GM12892 (cell line): ENCODE measurements at regions not wholly inside any gene's neighbourhood (a gene's known extent, or its start where the extent isn't known, plus 50 kb on each side); places are given as distances from the start of the nearest gene placed in this dataset.

Source experiments
- POLR2A ChIP-seq: IDR thresholded peaks from 2 replicates; pipeline ENCODE4 v1.6.1; 2011; ENCODE audit warnings: low read depth, low read length, control low read depth
- POLR2AphosphoS5 ChIP-seq: IDR thresholded peaks from 2 replicates; pipeline ENCODE4 v1.6.1; 2011; ENCODE audit warnings: low read depth, low read length, control low read depth
- TAF1 ChIP-seq: IDR thresholded peaks from 2 replicates; pipeline ENCODE4 v1.6.1; 2011; ENCODE audit warnings: low read depth, mild to moderate bottlenecking, control low read depth, low read length, borderline replicate concordance

DNA sequence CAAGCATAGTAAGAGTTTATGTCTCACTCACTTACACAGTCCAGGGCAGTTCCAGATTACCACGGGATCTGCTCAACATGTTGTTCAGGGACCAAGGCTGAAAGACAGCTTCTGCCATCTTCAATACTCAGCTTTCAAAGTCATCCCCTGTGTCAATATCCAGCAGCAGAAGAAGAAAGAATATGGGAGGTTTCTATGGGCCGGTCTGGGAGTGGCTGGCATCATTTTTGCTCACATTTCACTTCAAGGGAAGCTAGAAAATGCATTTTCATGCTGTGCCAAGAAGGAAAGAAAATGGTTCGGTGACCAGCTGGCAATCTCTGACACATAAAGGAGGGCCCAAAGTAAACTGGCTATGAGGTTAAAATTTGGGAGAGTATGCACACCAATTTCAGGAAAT, 211.5 kb upstream of the KLF3 start:
- TF ChIP-seq POLR2A = no peak
- TF ChIP-seq TAF1 = no peak
- no peak for TF ChIP-seq POLR2AphosphoS5
